Naive thymus-derived CD8-positive, alpha-beta T cell (primary cell): ENCODE measurements at regions not wholly inside any gene's neighbourhood (a gene's known extent, or its start where the extent isn't known, plus 50 kb on each side); places are given as distances from the start of the nearest gene placed in this dataset.

Experiments
- ATAC-seq, 2 donors: fragments of 150-1000 bp; cut with Tn5 transposase in 1 of 2; sonication (Bioruptor Pico), chemical (Tn5 transposase) in 1 of 2; 1 replicate in 1 of 2; 2 replicates in 1 of 2; pipeline ENCODE4 v1.10.0; 2021; ENCODE audit warnings: mild to moderate bottlenecking in 2 of 2, moderate library complexity in 2 of 2
- POLR2A ChIA-PET: fragments of 350-600 bp; sonication (Branson Sonifier 250); formaldehyde crosslinking; loops from one replicate; lab custom pipeline; 2021; ENCODE audit warnings: antibody characterized with exemption; lab: Charles Lee
- DNase-seq, 10 donors: peaks; one replicate each; pipeline versions ENCODE4 v3.0.0 to v3.0.0-alpha.2; 2020 to 2022
- H3K27ac Mint-ChIP-seq, 10 donors: one replicate each; pipeline ENCODE4 v1.8.0; 2020 to 2022; ENCODE audit warnings: mild to moderate bottlenecking in 10 of 10, mixed read lengths in 10 of 10, moderate library complexity in 4 of 10, inconsistent platforms in 1 of 10
- H3K27me3 Mint-ChIP-seq, 5 donors: one replicate each; pipeline ENCODE4 v1.8.0; 2021 to 2022; ENCODE audit warnings: mixed read lengths in 5 of 5
- H3K36me3 Mint-ChIP-seq, 3 donors: one replicate each; pipeline ENCODE4 v1.8.0; 2020 to 2022; ENCODE audit warnings: mixed read lengths in 3 of 3, mild to moderate bottlenecking in 2 of 3, inconsistent platforms in 1 of 3
- H3K4me1 Mint-ChIP-seq, 4 donors: one replicate each; pipeline ENCODE4 v1.8.0; 2021 to 2022; ENCODE audit warnings: mixed read lengths in 4 of 4
- H3K4me3 Mint-ChIP-seq, 10 donors: one replicate each; pipeline ENCODE4 v1.8.0; 2020 to 2022; ENCODE audit warnings: mild to moderate bottlenecking in 10 of 10, mixed read lengths in 10 of 10, moderate library complexity in 6 of 10, inconsistent platforms in 1 of 10
- H3K9me3 Mint-ChIP-seq, 9 donors: one replicate each; pipeline ENCODE4 v1.8.0; 2020 to 2022; ENCODE audit warnings: mixed read lengths in 9 of 9, mild to moderate bottlenecking in 3 of 9, inconsistent platforms in 1 of 9, moderate library complexity in 1 of 9

GRCh38 chr9:90447773-90448172 is 194.9 kb downstream of the DIRAS2 start:
- peaks cover 15 to 49% (median 18%) of the 10 kb centered on the region in 5 donors for H3K27me3 Mint-ChIP-seq
- no peaks in the 10 kb centered on the region for H3K36me3 Mint-ChIP-seq
- POLR2A ChIA-PET = no interaction called here
- DNase-seq (no peak), ATAC-seq (no peak)
- H3K4me3 Mint-ChIP-seq = no peak overlapping the region
- H3K4me1 Mint-ChIP-seq = no peaks in the 10 kb centered on the region
- peak overlapping the region in 1 of 10 donors; percentile 61 for H3K27ac Mint-ChIP-seq
- H3K9me3 Mint-ChIP-seq = peaks cover 0 to 2% (median 0%) of the 10 kb centered on the region in 9 donors

GRCh38 chr9:90449213-90449925 is 193.3 kb downstream of the DIRAS2 start:
- Mint-ChIP-seq H3K4me3 (no peak overlapping the region), H3K4me1 (no peaks in the 10 kb centered on the region), H3K27me3 (peaks cover 11 to 37% (median 17%) of the 10 kb centered on the region in 5 donors), H3K27ac (no peak overlapping the region), H3K9me3 (peaks cover 0 to 7% (median 3%) of the 10 kb centered on the region in 9 donors), H3K36me3 (no peaks in the 10 kb centered on the region)
- ATAC-seq (no peak), DNase-seq (no peak)
- POLR2A ChIA-PET = no interaction called here

- peaks cover 0 to 9% (median 3%) of the 10 kb centered on the region in 9 donors for H3K9me3 Mint-ChIP-seq
- peaks cover 6 to 33% (median 14%) of the 10 kb centered on the region in 5 donors for H3K27me3 Mint-ChIP-seq
- ATAC-seq (no peak), DNase-seq (no peak)
- no peaks in the 10 kb centered on the region for H3K36me3 Mint-ChIP-seq
- no peak overlapping the region for H3K27ac Mint-ChIP-seq
- POLR2A ChIA-PET = no interaction called here
- no peaks in the 10 kb centered on the region for H3K4me1 Mint-ChIP-seq
- no peak overlapping the region for H3K4me3 Mint-ChIP-seq
Observed at GRCh38 chr9:90451804-90452203, 190.8 kb downstream of the DIRAS2 start.

- H3K4me3 Mint-ChIP-seq = no peak overlapping the region
- ATAC-seq (no peak), DNase-seq (no peak)
- H3K27ac Mint-ChIP-seq = no peak overlapping the region
- POLR2A ChIA-PET = no interaction called here
- H3K9me3 Mint-ChIP-seq = peaks cover 0 to 9% (median 3%) of the 10 kb centered on the region in 9 donors
- H3K36me3 Mint-ChIP-seq = no peaks in the 10 kb centered on the region
- no peaks in the 10 kb centered on the region for H3K4me1 Mint-ChIP-seq
- peaks cover 7 to 13% (median 12%) of the 10 kb centered on the region in 5 donors for H3K27me3 Mint-ChIP-seq
Observed at GRCh38 chr9:90455316-90455715, 187.3 kb downstream of the DIRAS2 start.

GRCh38 chr9:90457386-90458190 is 185.0 kb downstream of the DIRAS2 start:
- ATAC-seq = no peak
- Mint-ChIP-seq H3K27ac (peak overlapping the region in 1 of 10 donors; percentile 1), H3K27me3 (peaks cover 9 to 32% (median 16%) of the 10 kb centered on the region in 5 donors), H3K36me3 (no peaks in the 10 kb centered on the region), H3K4me3 (no peak overlapping the region), H3K4me1 (no peaks in the 10 kb centered on the region), H3K9me3 (peaks cover 0 to 9% (median 3%) of the 10 kb centered on the region in 9 donors)
- POLR2A ChIA-PET = no interaction called here
- no peak for DNase-seq

- DNase-seq (no peak), ATAC-seq (no peak)
- Mint-ChIP-seq H3K27ac (no peak overlapping the region), H3K9me3 (peaks cover 0 to 7% (median 3%) of the 10 kb centered on the region in 9 donors), H3K36me3 (no peaks in the 10 kb centered on the region), H3K27me3 (peaks cover 9 to 32% (median 16%) of the 10 kb centered on the region in 5 donors), H3K4me3 (no peak overlapping the region), H3K4me1 (no peaks in the 10 kb centered on the region)
- POLR2A ChIA-PET = no interaction called here
Observed at GRCh38 chr9:90458485-90458884, 184.1 kb downstream of the DIRAS2 start.

GRCh38 chr9:90459321-90459720 is 183.3 kb downstream of the DIRAS2 start:
- Mint-ChIP-seq H3K4me3 (no peak overlapping the region), H3K4me1 (no peaks in the 10 kb centered on the region), H3K27ac (no peak overlapping the region), H3K9me3 (peaks cover 0 to 6% (median 1%) of the 10 kb centered on the region in 9 donors), H3K27me3 (peaks cover 12 to 32% (median 16%) of the 10 kb centered on the region in 5 donors), H3K36me3 (no peaks in the 10 kb centered on the region)
- DNase-seq = no peak
- ATAC-seq = no peak
- POLR2A ChIA-PET = no interaction called here

- H3K27ac Mint-ChIP-seq = peak overlapping the region in 1 of 10 donors; percentile 77
- H3K4me1 Mint-ChIP-seq = no peaks in the 10 kb centered on the region
- peaks cover 12 to 32% (median 16%) of the 10 kb centered on the region in 5 donors for H3K27me3 Mint-ChIP-seq
- DNase-seq = no peak
- no peak overlapping the region for H3K4me3 Mint-ChIP-seq
- no peak for ATAC-seq
- H3K9me3 Mint-ChIP-seq = peaks cover 0 to 3% (median 0%) of the 10 kb centered on the region in 9 donors
- POLR2A ChIA-PET = no interaction called here
- H3K36me3 Mint-ChIP-seq = no peaks in the 10 kb centered on the region
Observed at GRCh38 chr9:90460220-90460619, 182.4 kb downstream of the DIRAS2 start.

- no peak overlapping the region for H3K4me3 Mint-ChIP-seq
- no peaks in the 10 kb centered on the region for H3K36me3 Mint-ChIP-seq
- DNase-seq = no peak
- no peak overlapping the region for H3K27ac Mint-ChIP-seq
- POLR2A ChIA-PET = no interaction called here
- H3K9me3 Mint-ChIP-seq = peaks cover 0 to 3% (median 0%) of the 10 kb centered on the region in 9 donors
- H3K27me3 Mint-ChIP-seq = peaks cover 7 to 30% (median 11%) of the 10 kb centered on the region in 5 donors
- no peaks in the 10 kb centered on the region for H3K4me1 Mint-ChIP-seq
- no peak for ATAC-seq
Observed at GRCh38 chr9:90464978-90465377, 177.6 kb downstream of the DIRAS2 start.

GRCh38 chr9:90466441-90466840 is 176.2 kb downstream of the DIRAS2 start:
- Mint-ChIP-seq H3K27me3 (peaks cover 7 to 25% (median 11%) of the 10 kb centered on the region in 5 donors), H3K4me1 (no peaks in the 10 kb centered on the region), H3K36me3 (no peaks in the 10 kb centered on the region), H3K4me3 (no peak overlapping the region), H3K27ac (no peak overlapping the region), H3K9me3 (peaks cover 0 to 3% (median 0%) of the 10 kb centered on the region in 9 donors)
- ATAC-seq (no peak), DNase-seq (no peak)
- POLR2A ChIA-PET = no interaction called here

- DNase-seq (no peak), ATAC-seq (no peak)
- Mint-ChIP-seq H3K27ac (no peak overlapping the region), H3K27me3 (peaks cover 1 to 19% (median 7%) of the 10 kb centered on the region in 5 donors), H3K9me3 (no peaks in the 10 kb centered on the region), H3K4me1 (no peaks in the 10 kb centered on the region), H3K36me3 (no peaks in the 10 kb centered on the region), H3K4me3 (no peak overlapping the region)
- POLR2A ChIA-PET = no interaction called here
Observed at GRCh38 chr9:90469435-90469834, 173.2 kb downstream of the DIRAS2 start.

GRCh38 chr9:90469865-90470387 is 172.7 kb downstream of the DIRAS2 start:
- no peak overlapping the region for H3K4me3 Mint-ChIP-seq
- H3K27ac Mint-ChIP-seq = no peak overlapping the region
- ATAC-seq (no peak), DNase-seq (no peak)
- H3K4me1 Mint-ChIP-seq = no peaks in the 10 kb centered on the region
- H3K36me3 Mint-ChIP-seq = no peaks in the 10 kb centered on the region
- H3K9me3 Mint-ChIP-seq = no peaks in the 10 kb centered on the region
- POLR2A ChIA-PET = no interaction called here
- H3K27me3 Mint-ChIP-seq = peaks cover 1 to 18% (median 7%) of the 10 kb centered on the region in 5 donors

- POLR2A ChIA-PET = no interaction called here
- no peak for ATAC-seq
- Mint-ChIP-seq H3K36me3 (no peaks in the 10 kb centered on the region), H3K9me3 (no peaks in the 10 kb centered on the region), H3K4me1 (no peaks in the 10 kb centered on the region), H3K27me3 (peaks cover 3 to 8% (median 7%) of the 10 kb centered on the region in 5 donors), H3K27ac (no peak overlapping the region), H3K4me3 (no peak overlapping the region)
- no peak for DNase-seq
Observed at GRCh38 chr9:90476058-90476457, 166.6 kb downstream of the DIRAS2 start.
